Smooth muscle cell (in vitro differentiated cells): ENCODE measurements at regions not wholly inside any gene's neighbourhood (a gene's known extent, or its start where the extent isn't known, plus 50 kb on each side); places are given as distances from the start of the nearest gene placed in this dataset.
"Not testable (repeated sequence)": the region's sequence is repeated elsewhere in the genome, so short reads cannot be mapped to it uniquely, and the experiment has no call there.

ENCODE experiments used
- DNase-seq: peaks from one replicate; lab custom pipeline; 2025; ENCODE audit not compliant: unreplicated experiment; lab: John Stamatoyannopoulos, UW
- H2AFZ ChIP-seq: fragments of 200-600 bp; sonication (generic); 2 replicates; pipeline ENCODE4 v1.6.0; 2016; ENCODE audit warnings: antibody characterized with exemption, low read depth, mild to moderate bottlenecking
- H3F3A ChIP-seq: fragments of 200-600 bp; sonication (generic); 2 replicates; pipeline ENCODE4 v1.6.0; 2017; ENCODE audit warnings: antibody characterized with exemption, low read depth
- H3K27ac ChIP-seq: fragments of 200-600 bp; sonication (generic); 2 replicates; pipeline ENCODE4 v1.5.1; 2016; ENCODE audit warnings: low read depth, mild to moderate bottlenecking
- H3K27me3 ChIP-seq: fragments of 200-600 bp; sonication (generic); 2 replicates; pipeline ENCODE4 v1.6.1; 2016; ENCODE audit warnings: low read depth, mild to moderate bottlenecking
- H3K36me3 ChIP-seq: fragments of 200-600 bp; sonication (generic); 2 replicates; pipeline ENCODE4 v1.5.1; 2016; ENCODE audit warnings: low read depth
- H3K4me1 ChIP-seq: fragments of 200-600 bp; sonication (generic); 2 replicates; pipeline ENCODE4 v1.5.1; 2016; ENCODE audit warnings: low read depth
- H3K4me2 ChIP-seq: fragments of 200-600 bp; sonication (generic); 2 replicates; pipeline ENCODE4 v1.6.0; 2016; ENCODE audit warnings: mild to moderate bottlenecking
- H3K4me3 ChIP-seq: fragments of 200-600 bp; sonication (generic); 2 replicates; pipeline ENCODE4 v1.5.1; 2016; ENCODE audit warnings: mild to moderate bottlenecking
- H3K79me2 ChIP-seq: fragments of 200-600 bp; sonication (generic); 2 replicates; pipeline ENCODE4 v1.6.0; 2016; ENCODE audit warnings: low read depth, mild to moderate bottlenecking
- H3K9ac ChIP-seq: fragments of 200-600 bp; sonication (generic); 2 replicates; pipeline ENCODE4 v1.6.0; 2016; ENCODE audit warnings: low read depth
- H3K9me3 ChIP-seq: fragments of 200-600 bp; sonication (generic); replicated peaks from 2 replicates; pipeline ENCODE4 v1.5.1; 2016; ENCODE audit warnings: low read depth
- H4K20me1 ChIP-seq: fragments of 200-600 bp; sonication (generic); 2 replicates; pipeline ENCODE4 v1.6.0; 2016; ENCODE audit warnings: low read depth
- CTCF ChIP-seq: fragments of 200-600 bp; sonication (generic); IDR thresholded peaks from 2 replicates; pipeline ENCODE4 v1.5.1; 2017; ENCODE audit warnings: borderline replicate concordance, mild to moderate bottlenecking, antibody characterized with exemption; ENCODE audit not compliant: insufficient read depth, poor library complexity, severe bottlenecking
- WGBS: methylation state at CpG from one replicate; pipeline ENCODE4 v1.1.7; 2016; ENCODE audit warnings: low lambda C conversion rate; 5-methylcytosine and 5-hydroxymethylcytosine counted together

- no peaks in the 10 kb centered on the region for H3K27me3 ChIP-seq
- H3K4me1 ChIP-seq: no peaks in the 10 kb centered on the region
- H3K27ac ChIP-seq: no peak overlapping the region
- no peak overlapping the region for H3K4me2 ChIP-seq
- H3K79me2 ChIP-seq: no peaks in the 10 kb centered on the region
- no peaks in the 10 kb centered on the region for H4K20me1 ChIP-seq
- no peak overlapping the region for H3K9ac ChIP-seq
- no peaks in the 10 kb centered on the region for H3K36me3 ChIP-seq
- H3K9me3 ChIP-seq: no peaks in the 10 kb centered on the region
- H2AFZ ChIP-seq: no peak overlapping the region
- no peak for TF ChIP-seq CTCF
- no peak overlapping the region for H3K4me3 ChIP-seq
- WGBS: 95% methylated on average over 1 of the region's 1 CpG
- H3F3A ChIP-seq: peaks cover 12% of the 10 kb centered on the region
- DNase-seq: no peak
These were observed 166.2 kb upstream of the MSX2 start for GRCh38 chr5:174558190-174558589.

- 35% methylated on average over 3 of the region's 3 CpGs for WGBS
- peak overlapping the region; percentile 51 for H3K27ac ChIP-seq
These were observed 165.2 kb upstream of the MSX2 start for GRCh38 chr5:174559141-174559540.

GRCh38 chr5:174559566-174560090 is 164.8 kb upstream of the MSX2 start:
- WGBS: 73% methylated on average over 5 of the region's 5 CpGs
- peaks cover 21% of the 10 kb centered on the region for H3F3A ChIP-seq
- H2AFZ ChIP-seq: no peak overlapping the region
- H3K4me1 ChIP-seq: peaks cover 9% of the 10 kb centered on the region
- peak overlapping the region; percentile 72 for H3K4me2 ChIP-seq
- no peak overlapping the region for H3K9ac ChIP-seq
- no peaks in the 10 kb centered on the region for H3K9me3 ChIP-seq
- H3K27ac ChIP-seq: peak overlapping the region; percentile 51
- H4K20me1 ChIP-seq: no peaks in the 10 kb centered on the region
- no peak overlapping the region for H3K4me3 ChIP-seq
- no peak for TF ChIP-seq CTCF
- no peaks in the 10 kb centered on the region for H3K79me2 ChIP-seq
- H3K36me3 ChIP-seq: no peaks in the 10 kb centered on the region
- H3K27me3 ChIP-seq: no peaks in the 10 kb centered on the region
- DNase-seq: no peak

More at GRCh38 chr5:174559141-174559540, 165.2 kb upstream of the MSX2 start:
- Histone ChIP-seq H3K4me1 (peaks cover 8% of the 10 kb centered on the region), H3F3A (peaks cover 17% of the 10 kb centered on the region), H4K20me1 (no peaks in the 10 kb centered on the region), H3K9ac (no peak overlapping the region), H3K9me3 (no peaks in the 10 kb centered on the region), H2AFZ (no peak overlapping the region), H3K4me2 (peak overlapping the region; percentile 72), H3K4me3 (no peak overlapping the region), H3K27me3 (no peaks in the 10 kb centered on the region), H3K79me2 (no peaks in the 10 kb centered on the region), H3K36me3 (no peaks in the 10 kb centered on the region)
- DNase-seq: no peak
- TF ChIP-seq CTCF: no peak

GRCh38 chr5:174560861-174561260 is 163.5 kb upstream of the MSX2 start:
- H3K27me3 ChIP-seq: no peaks in the 10 kb centered on the region
- no peak overlapping the region for H3K4me2 ChIP-seq
- no peaks in the 10 kb centered on the region for H3K36me3 ChIP-seq
- H3K9me3 ChIP-seq: no peaks in the 10 kb centered on the region
- H3K9ac ChIP-seq: no peak overlapping the region
- TF ChIP-seq CTCF: no peak
- DNase-seq: no peak
- peaks cover 21% of the 10 kb centered on the region for H3F3A ChIP-seq
- 69% methylated on average over 3 of the region's 3 CpGs for WGBS
- H3K4me1 ChIP-seq: peaks cover 9% of the 10 kb centered on the region
- H3K27ac ChIP-seq: no peak overlapping the region
- H3K4me3 ChIP-seq: no peak overlapping the region
- no peaks in the 10 kb centered on the region for H3K79me2 ChIP-seq
- H4K20me1 ChIP-seq: no peaks in the 10 kb centered on the region
- no peak overlapping the region for H2AFZ ChIP-seq

GRCh38 chr5:174563040-174563439 is 161.3 kb upstream of the MSX2 start:
- not testable (repeated sequence) for H2AFZ ChIP-seq, H3K79me2 ChIP-seq, H3K4me3 ChIP-seq, H4K20me1 ChIP-seq, H3K4me2 ChIP-seq, H3K9me3 ChIP-seq, H3K9ac ChIP-seq, H3K36me3 ChIP-seq, H3K4me1 ChIP-seq, DNase-seq, H3K27me3 ChIP-seq
- Histone ChIP-seq H3F3A (peaks cover 21% of the 10 kb centered on the region), H3K27ac (peak overlapping the region; percentile 65)
- WGBS: 30% methylated on average over 6 of the region's 6 CpGs
